GM12878 (cell line): ENCODE measurements at regions not wholly inside any gene's neighbourhood (a gene's known extent, or its start where the extent isn't known, plus 50 kb on each side); places are given as distances from the start of the nearest gene placed in this dataset.

ENCODE experiments used
- ATAC-seq: fragments of 200-7000 bp; cut with Tn5 transposase; 3 replicates; pipeline ENCODE4 v1.9.1; 2020; ENCODE audit warnings: mild to moderate bottlenecking, moderate library complexity
- BruUV-seq: library from RNA; stranded (reverse); fragments of 400-500 nt; replicated peaks from 2 replicates; lab custom pipeline; 2021; lab: Mats Ljungman, UMichigan
- CTCF ChIA-PET: fragments of 300-600 bp; sonication (Branson Sonifier 250); formaldehyde crosslinking; extraction: SDS; loops from one replicate; lab custom pipeline; 2021; ENCODE audit warnings: inconsistent platforms; lab: Yijun Ruan, JAX
- POLR2A ChIA-PET: fragments of 350-600 bp; formaldehyde crosslinking; extraction: SDS; loops from one replicate; lab custom pipeline; 2021; ENCODE audit warnings: inconsistent platforms; lab: Charles Lee
- RAD21 ChIA-PET: fragments of 300-600 bp; sonication (Branson Sonifier 250); formaldehyde crosslinking; loops from one replicate; lab custom pipeline; 2023; ENCODE audit warnings: antibody characterized with exemption; ENCODE audit not compliant: unreplicated experiment; lab: Charles Lee
- SMC1A ChIA-PET: fragments of 300-600 bp; sonication (Branson Sonifier 250); formaldehyde crosslinking; loops from one replicate; lab custom pipeline; 2023; ENCODE audit not compliant: unreplicated experiment, uncharacterized antibody; lab: Charles Lee
- DNase-seq: peaks from one replicate; pipeline ENCODE4 v3.0.0-alpha.2; 2011; ENCODE audit warnings: low read depth, low spot score
- FAIRE-seq: peaks from 3 replicates; lab custom pipeline; 2011; peaks lifted over from hg19 to GRCh38; lab: Jason Lieb, UNC
- H2AFZ ChIP-seq: 2 replicates; pipeline ENCODE4 v1.6.0; 2011; ENCODE audit warnings: low read depth, low read length, control low read depth; ENCODE audit not compliant: control insufficient read depth
- H3K27ac ChIP-seq: 2 replicates; pipeline ENCODE4 v1.5.1; 2011; ENCODE audit warnings: control low read depth; ENCODE audit not compliant: control insufficient read depth, insufficient read depth
- H3K27me3 ChIP-seq, 2 experiments: replicated peaks in 1 of 2; 2 replicates each; pipeline versions ENCODE4 v1.6.0 to v1.6.1; 2011; ENCODE audit warnings: low read length in 1 of 2; ENCODE audit not compliant: control insufficient read depth in 2 of 2, insufficient read depth in 2 of 2
- H3K36me3 ChIP-seq, 2 experiments: 2 replicates each; pipeline ENCODE4 v1.5.1; 2011; ENCODE audit warnings: low read length in 1 of 2; ENCODE audit not compliant: control insufficient read depth in 2 of 2, insufficient read depth in 2 of 2
- H3K4me1 ChIP-seq: 2 replicates; pipeline ENCODE4 v1.6.1; 2011; ENCODE audit warnings: mild to moderate bottlenecking, low read length, moderate library complexity, mixed read lengths; ENCODE audit not compliant: control insufficient read depth, insufficient read depth
- H3K4me2 ChIP-seq: 2 replicates; pipeline ENCODE4 v1.6.0; 2011; ENCODE audit warnings: control low read depth; ENCODE audit not compliant: control insufficient read depth, insufficient read depth
- H3K4me3 ChIP-seq: fragments of 200-600 bp; sonication (generic); 2 replicates; pipeline ENCODE4 v1.5.1; 2016
- H3K79me2 ChIP-seq: 2 replicates; pipeline ENCODE4 v1.6.0; 2011; ENCODE audit warnings: low read length; ENCODE audit not compliant: control insufficient read depth, insufficient read depth
- H3K9ac ChIP-seq: 2 replicates; pipeline ENCODE4 v1.8.0; 2011; ENCODE audit warnings: low read length, control low read depth, mixed read lengths; ENCODE audit not compliant: control insufficient read depth, insufficient read depth
- H3K9me3 ChIP-seq: replicated peaks from 3 replicates; pipeline ENCODE4 v1.5.1; 2011; ENCODE audit warnings: mild to moderate bottlenecking, low read length; ENCODE audit not compliant: control insufficient read depth, insufficient read depth
- H4K20me1 ChIP-seq: 2 replicates; pipeline ENCODE4 v1.6.0; 2011; ENCODE audit not compliant: control insufficient read depth, insufficient read depth
- CEBPZ ChIP-seq: fragments of 150-350 bp; IDR thresholded peaks from 2 replicates; pipeline ENCODE4 v1.6.1; 2016; ENCODE audit warnings: low read depth, low read length
- NFIC ChIP-seq: IDR thresholded peaks from 2 replicates; pipeline ENCODE4 v1.6.1; 2012; ENCODE audit warnings: low read depth, mild to moderate bottlenecking, inconsistent platforms, low read length, moderate library complexity
- NFXL1 ChIP-seq: fragments of 450-650 bp; IDR thresholded peaks from 2 replicates; pipeline ENCODE4 v1.6.1; 2017; ENCODE audit warnings: antibody characterized with exemption, mild to moderate bottlenecking, borderline replicate concordance
- NKRF ChIP-seq: fragments of 450-650 bp; conservative IDR thresholded peaks from 2 replicates; pipeline ENCODE4 v1.6.1; 2017; ENCODE audit warnings: mild to moderate bottlenecking, moderate library complexity
- NRF1 ChIP-seq: conservative IDR thresholded peaks from 2 replicates; pipeline ENCODE4 v1.6.1; 2011; ENCODE audit warnings: mild to moderate bottlenecking, low read depth, low read length, improper control_type of control experiment
- RAD51 ChIP-seq: fragments of 450-650 bp; IDR thresholded peaks from 2 replicates; pipeline ENCODE4 v1.6.1; 2016; ENCODE audit warnings: moderate library complexity, mild to moderate bottlenecking, inconsistent platforms
- SMC3 ChIP-seq: IDR thresholded peaks from 2 replicates; pipeline ENCODE4 v1.6.1; 2011; ENCODE audit warnings: low read length, improper control_type of control experiment, borderline replicate concordance
- ZBTB4 ChIP-seq: fragments of 450-650 bp; formaldehyde crosslinking; IDR thresholded peaks from 2 replicates; pipeline ENCODE4 v1.4.0; 2022; ENCODE audit warnings: mild to moderate bottlenecking, moderate library complexity
- ZNF217 ChIP-seq: fragments of 450-650 bp; IDR thresholded peaks from 2 replicates; pipeline ENCODE4 v1.6.1; 2017; ENCODE audit warnings: antibody characterized with exemption, mild to moderate bottlenecking
- WGBS: methylation state at CpG from one replicate; pipeline ENCODE4 v1.1.6; 2016; ENCODE audit warnings: low lambda C conversion rate; ENCODE audit not compliant: insufficient replicate concordance, insufficient coverage; ENCODE audit errors: missing lambda C conversion rate; 5-methylcytosine and 5-hydroxymethylcytosine counted together
- in situ Hi-C: fragments of 300-500 bp; cut with MboI; formaldehyde crosslinking; loops from 9 replicates; pipeline ENCODE4 v1.14.3; 2018; ENCODE audit warnings: mixed read lengths
- intact Hi-C: fragments of 100-400 bp; cut with micrococcal nuclease; formaldehyde crosslinking; loops from one replicate; pipeline ENCODE4 v1.14.2; 2022; ENCODE audit not compliant: unreplicated experiment
- TF ChIP-seq, protein P1 (sequence below): fragments of 450-650 bp; IDR thresholded peaks from 2 replicates; pipeline ENCODE4 v1.6.1; 2017; ENCODE audit warnings: mild to moderate bottlenecking, moderate library complexity

DNA sequence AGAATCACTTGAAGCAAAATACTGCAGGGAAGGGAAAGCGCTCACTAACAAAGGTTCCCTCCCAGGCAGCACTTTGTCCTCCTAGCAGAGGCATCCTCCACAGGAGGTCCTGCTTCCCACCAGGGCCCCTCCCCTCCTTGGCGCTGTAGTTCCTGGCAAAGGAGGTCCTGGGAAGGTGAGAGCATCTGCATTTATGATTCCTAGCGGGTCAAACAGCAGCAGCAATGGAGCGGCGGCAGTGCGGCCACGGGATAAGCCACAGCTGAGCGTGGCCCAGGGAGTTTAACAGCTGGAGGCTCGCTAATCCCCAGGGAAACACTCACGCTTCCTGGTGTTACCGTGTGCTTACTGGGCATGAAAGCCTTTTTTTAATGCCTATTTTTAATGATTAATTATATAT, 185.8 kb downstream of the TTLL2 start:
- ATAC-seq, result no peak
- ChIA-PET POLR2A (no interaction called here), SMC1A (no interaction called here), RAD21 (no interaction called here), CTCF (no interaction called here)
- in situ Hi-C loops, result no loop called here
- Histone ChIP-seq H4K20me1 (no peaks in the 10 kb centered on the region), H2AFZ (no peak overlapping the region), H3K36me3 (no peaks in the 10 kb centered on the region), H3K27me3 (no peaks in the 10 kb centered on the region; a peak in 1 of 4 replicates), H3K9me3 (no peaks in the 10 kb centered on the region), H3K4me1 (no peaks in the 10 kb centered on the region), H3K9ac (no peak overlapping the region), H3K27ac (no peak overlapping the region), H3K4me3 (no peak overlapping the region), H3K79me2 (no peaks in the 10 kb centered on the region), H3K4me2 (no peak overlapping the region)
- TF ChIP-seq NRF1 (no peak), SMC3 (no peak), NKRF (no peak), RAD51 (no peak), ZBTB4 (CRISPR knock-in tag) (no peak), CEBPZ (no peak), NFXL1 (no peak), NFIC (no peak), ZNF217 (no peak)
- TF ChIP-seq, protein P1, sequence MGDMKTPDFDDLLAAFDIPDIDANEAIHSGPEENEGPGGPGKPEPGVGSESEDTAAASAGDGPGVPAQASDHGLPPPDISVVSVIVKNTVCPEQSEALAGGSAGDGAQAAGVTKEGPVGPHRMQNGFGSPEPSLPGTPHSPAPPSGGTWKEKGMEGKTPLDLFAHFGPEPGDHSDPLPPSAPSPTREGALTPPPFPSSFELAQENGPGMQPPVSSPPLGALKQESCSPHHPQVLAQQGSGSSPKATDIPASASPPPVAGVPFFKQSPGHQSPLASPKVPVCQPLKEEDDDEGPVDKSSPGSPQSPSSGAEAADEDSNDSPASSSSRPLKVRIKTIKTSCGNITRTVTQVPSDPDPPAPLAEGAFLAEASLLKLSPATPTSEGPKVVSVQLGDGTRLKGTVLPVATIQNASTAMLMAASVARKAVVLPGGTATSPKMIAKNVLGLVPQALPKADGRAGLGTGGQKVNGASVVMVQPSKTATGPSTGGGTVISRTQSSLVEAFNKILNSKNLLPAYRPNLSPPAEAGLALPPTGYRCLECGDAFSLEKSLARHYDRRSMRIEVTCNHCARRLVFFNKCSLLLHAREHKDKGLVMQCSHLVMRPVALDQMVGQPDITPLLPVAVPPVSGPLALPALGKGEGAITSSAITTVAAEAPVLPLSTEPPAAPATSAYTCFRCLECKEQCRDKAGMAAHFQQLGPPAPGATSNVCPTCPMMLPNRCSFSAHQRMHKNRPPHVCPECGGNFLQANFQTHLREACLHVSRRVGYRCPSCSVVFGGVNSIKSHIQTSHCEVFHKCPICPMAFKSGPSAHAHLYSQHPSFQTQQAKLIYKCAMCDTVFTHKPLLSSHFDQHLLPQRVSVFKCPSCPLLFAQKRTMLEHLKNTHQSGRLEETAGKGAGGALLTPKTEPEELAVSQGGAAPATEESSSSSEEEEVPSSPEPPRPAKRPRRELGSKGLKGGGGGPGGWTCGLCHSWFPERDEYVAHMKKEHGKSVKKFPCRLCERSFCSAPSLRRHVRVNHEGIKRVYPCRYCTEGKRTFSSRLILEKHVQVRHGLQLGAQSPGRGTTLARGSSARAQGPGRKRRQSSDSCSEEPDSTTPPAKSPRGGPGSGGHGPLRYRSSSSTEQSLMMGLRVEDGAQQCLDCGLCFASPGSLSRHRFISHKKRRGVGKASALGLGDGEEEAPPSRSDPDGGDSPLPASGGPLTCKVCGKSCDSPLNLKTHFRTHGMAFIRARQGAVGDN, result no peak
- no peak for FAIRE-seq
- 41% methylated on average over 11 of the region's 11 CpGs for WGBS
- intact Hi-C loops, result no loop called here
- DNase-seq, result no peak
- no TSS peak for BruUV-seq
